GM13977 (cell line): ENCODE measurements at regions not wholly inside any gene's neighbourhood (a gene's known extent, or its start where the extent isn't known, plus 50 kb on each side); places are given as distances from the start of the nearest gene placed in this dataset.

Experiments
- DNase-seq: peaks from one replicate; pipeline ENCODE4 v3.0.0; 2012; ENCODE audit warnings: low spot score
- CTCF ChIP-seq: IDR thresholded peaks from 2 replicates; pipeline ENCODE4 v1.5.1; 2012; ENCODE audit warnings: mild to moderate bottlenecking, control low read depth; ENCODE audit not compliant: insufficient read depth; ENCODE audit errors: extremely low read depth, missing control alignments
- in situ Hi-C: fragments of 300-500 bp; cut with MboI; formaldehyde crosslinking; loops from one replicate; pipeline ENCODE4 v1.12.0; 2022; ENCODE audit warnings: low sequenced_read_pairs, low pct_unique_long_range_greater_than_20kb, mixed read lengths, inconsistent platforms; ENCODE audit not compliant: unreplicated experiment

- DNase-seq: no peak
- no peak for TF ChIP-seq CTCF
- in situ Hi-C loops: no loop called here
These were observed 79.5 kb upstream of the KL start for GRCh38 chr13:32936716-32937115.

GRCh38 chr13:32938314-32938713 is 77.9 kb upstream of the KL start:
- in situ Hi-C loops: no loop called here
- DNase-seq: no peak
- no peak for TF ChIP-seq CTCF

GRCh38 chr13:32938907-32939306 is 77.3 kb upstream of the KL start:
- no peak for TF ChIP-seq CTCF
- DNase-seq: no peak
- in situ Hi-C loops: no loop called here

GRCh38 chr13:32940601-32941000 is 75.6 kb upstream of the KL start:
- in situ Hi-C loops: no loop called here
- DNase-seq: no peak

GRCh38 chr13:32941368-32941767 is 74.9 kb upstream of the KL start:
- no peak for TF ChIP-seq CTCF
- DNase-seq: no peak
- in situ Hi-C loops: no loop called here

More at GRCh38 chr13:32940601-32941000, 75.6 kb upstream of the KL start:
- TF ChIP-seq CTCF: no peak

GRCh38 chr13:32946558-32946957 is 69.7 kb upstream of the KL start:
- in situ Hi-C loops: no loop called here
- TF ChIP-seq CTCF: no peak

More at GRCh38 chr13:32946558-32946957, 69.7 kb upstream of the KL start:
- DNase-seq: no peak
